Mammary epithelial cell (primary cell): ENCODE measurements at regions not wholly inside any gene's neighbourhood (a gene's known extent, or its start where the extent isn't known, plus 50 kb on each side); places are given as distances from the start of the nearest gene placed in this dataset.

Experiments
- EZH2 ChIP-seq: IDR thresholded peaks from 2 replicates; pipeline ENCODE4 v1.6.1; 2012; ENCODE audit warnings: low read length, inconsistent platforms, borderline replicate concordance
- TF ChIP-seq, protein P1 (sequence below), 2 donors: IDR thresholded peaks in 1 of 2; conservative IDR thresholded peaks in 1 of 2; 2 replicates each; pipeline ENCODE4 v1.5.1; 2011 to 2012; ENCODE audit warnings: inconsistent platforms in 2 of 2, low read length in 2 of 2, mild to moderate bottlenecking in 2 of 2, control low read depth in 1 of 2, low read depth in 1 of 2; ENCODE audit not compliant: insufficient read depth in 1 of 2; ENCODE audit errors: extremely low read depth in 1 of 2

DNA sequence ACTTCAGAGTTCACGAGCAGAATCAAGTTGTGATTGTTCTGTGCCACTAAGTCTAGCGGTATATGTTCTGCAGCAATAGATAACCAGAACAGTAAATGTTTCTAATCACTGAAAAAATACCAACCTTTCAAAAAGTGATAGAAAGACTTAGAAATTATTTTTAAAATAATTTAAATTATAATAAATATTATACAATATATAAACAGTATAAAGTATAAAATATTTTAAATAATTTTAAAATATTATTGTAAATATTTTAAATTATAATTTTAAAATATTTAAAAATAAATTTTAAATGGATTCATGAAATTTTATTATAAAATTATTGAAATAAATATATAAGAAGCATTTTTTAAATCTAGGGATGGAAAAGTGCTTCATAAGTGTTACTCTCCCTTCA, 126.3 kb upstream of the ID2 start:
- TF ChIP-seq, protein P1, sequence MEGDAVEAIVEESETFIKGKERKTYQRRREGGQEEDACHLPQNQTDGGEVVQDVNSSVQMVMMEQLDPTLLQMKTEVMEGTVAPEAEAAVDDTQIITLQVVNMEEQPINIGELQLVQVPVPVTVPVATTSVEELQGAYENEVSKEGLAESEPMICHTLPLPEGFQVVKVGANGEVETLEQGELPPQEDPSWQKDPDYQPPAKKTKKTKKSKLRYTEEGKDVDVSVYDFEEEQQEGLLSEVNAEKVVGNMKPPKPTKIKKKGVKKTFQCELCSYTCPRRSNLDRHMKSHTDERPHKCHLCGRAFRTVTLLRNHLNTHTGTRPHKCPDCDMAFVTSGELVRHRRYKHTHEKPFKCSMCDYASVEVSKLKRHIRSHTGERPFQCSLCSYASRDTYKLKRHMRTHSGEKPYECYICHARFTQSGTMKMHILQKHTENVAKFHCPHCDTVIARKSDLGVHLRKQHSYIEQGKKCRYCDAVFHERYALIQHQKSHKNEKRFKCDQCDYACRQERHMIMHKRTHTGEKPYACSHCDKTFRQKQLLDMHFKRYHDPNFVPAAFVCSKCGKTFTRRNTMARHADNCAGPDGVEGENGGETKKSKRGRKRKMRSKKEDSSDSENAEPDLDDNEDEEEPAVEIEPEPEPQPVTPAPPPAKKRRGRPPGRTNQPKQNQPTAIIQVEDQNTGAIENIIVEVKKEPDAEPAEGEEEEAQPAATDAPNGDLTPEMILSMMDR (conservative IDR thresholded peaks at IDR 0.05 in 1 of 2, IDR thresholded peaks at IDR 0.05 in 1 of 2; ENCODE audit: extremely low read depth in 1 of 2, insufficient read depth in 1 of 2, low read depth in 1 of 2, low read length in 2 of 2): no peak
- TF ChIP-seq EZH2: no peak
